K562 (cell line): ENCODE measurements at regions not wholly inside any gene's neighbourhood (a gene's known extent, or its start where the extent isn't known, plus 50 kb on each side); places are given as distances from the start of the nearest gene placed in this dataset.

Source experiments
- ATAC-seq: fragments of 200-7000 bp; cut with Tn5 transposase; 3 replicates; pipeline ENCODE4 v1.9.1; 2020; ENCODE audit warnings: moderate library complexity
- BruUV-seq: library from RNA; stranded (reverse); fragments of 400-500 nt; replicated peaks from 2 replicates; lab custom pipeline; 2021; lab: Mats Ljungman, UMichigan
- CTCF ChIA-PET: fragments of 300-600 bp; formaldehyde crosslinking; extraction: SDS; loops from one replicate; lab custom pipeline; 2021; ENCODE audit warnings: low intra/inter-chr PET ratio; lab: Yijun Ruan, JAX
- POLR2A ChIA-PET: fragments of 300-600, 350-650 bp; sonication (Branson Sonifier 250); formaldehyde crosslinking; extraction: SDS; loops from one replicate; lab custom pipeline; 2021; ENCODE audit warnings: antibody characterized with exemption, inconsistent platforms; lab: Yijun Ruan, JAX
- DNase-seq, 4 experiments: peaks; one replicate each; pipeline versions ENCODE4 v3.0.0 to v3.0.0-alpha.2; 2011 to 2018; ENCODE audit warnings: low spot score in 3 of 4, mixed read lengths in 3 of 4; ENCODE audit errors: extremely low read depth in 1 of 4
- FAIRE-seq: peaks from 2 replicates; lab custom pipeline; 2011; peaks lifted over from hg19 to GRCh38; lab: Jason Lieb, UNC
- H2AFZ ChIP-seq: 2 replicates; pipeline ENCODE4 v1.6.0; 2011; ENCODE audit warnings: low read depth, low read length, control low read depth, inconsistent platforms
- H3K27ac ChIP-seq: fragments of 200-600 bp; 3 replicates; pipeline ENCODE4 v1.8.0; 2011; ENCODE audit warnings: low read depth, mild to moderate bottlenecking, control low read depth, inconsistent platforms, low read length, moderate library complexity, mixed read lengths; ENCODE audit errors: extremely low read depth
- H3K27me3 ChIP-seq, 2 experiments: fragments of 300-600 bp in 1 of 2; 2 replicates in 1 of 2; 3 replicates in 1 of 2; pipeline versions ENCODE4 v1.6.0 to v1.8.0; 2011; ENCODE audit warnings: inconsistent platforms in 2 of 2, low read length in 2 of 2, mild to moderate bottlenecking in 1 of 2, mixed read lengths in 1 of 2, moderate library complexity in 1 of 2; ENCODE audit not compliant: control insufficient read depth in 2 of 2, insufficient read depth in 2 of 2
- H3K36me3 ChIP-seq: fragments of 300-600 bp; 3 replicates; pipeline ENCODE4 v1.8.0; 2011; ENCODE audit warnings: mild to moderate bottlenecking, low read length, inconsistent platforms; ENCODE audit not compliant: control insufficient read depth, insufficient read depth
- H3K4me1 ChIP-seq, 2 experiments: fragments of 200-600 bp in 1 of 2; replicated peaks in 1 of 2; 2 replicates in 1 of 2; 3 replicates in 1 of 2; pipeline versions ENCODE4 v1.5.1 to v1.8.0; 2011; ENCODE audit warnings: inconsistent platforms in 2 of 2, low read length in 2 of 2, mild to moderate bottlenecking in 1 of 2, mixed read lengths in 1 of 2, moderate library complexity in 1 of 2; ENCODE audit not compliant: control insufficient read depth in 2 of 2, insufficient read depth in 2 of 2
- H3K4me2 ChIP-seq: 2 replicates; pipeline ENCODE4 v1.6.1; 2011; ENCODE audit warnings: low read length, control low read depth, inconsistent platforms, mixed read lengths; ENCODE audit not compliant: insufficient read depth
- H3K4me3 ChIP-seq: fragments of 200-600 bp; sonication (generic), shearing (Covaris generic); 2 replicates; pipeline ENCODE4 v1.5.1; 2016; ENCODE audit warnings: control low read depth, inconsistent platforms
- H3K79me2 ChIP-seq: fragments of 200-600 bp; 3 replicates; pipeline ENCODE4 v1.8.0; 2011; ENCODE audit warnings: low read length, inconsistent platforms; ENCODE audit not compliant: control insufficient read depth, insufficient read depth
- H3K9ac ChIP-seq, 2 experiments: 2 replicates each; pipeline versions ENCODE4 v1.6.0 to v1.6.1; 2011; ENCODE audit warnings: low read depth in 2 of 2, low read length in 2 of 2, control low read depth in 1 of 2, inconsistent platforms in 1 of 2, mild to moderate bottlenecking in 1 of 2, mixed read lengths in 1 of 2; ENCODE audit not compliant: insufficient read depth in 1 of 2
- H3K9me1 ChIP-seq: one replicate; pipeline ENCODE4 v1.6.0; 2011; ENCODE audit warnings: inconsistent platforms, mild to moderate bottlenecking, low read length, moderate library complexity; ENCODE audit not compliant: control insufficient read depth, insufficient read depth
- H3K9me3 ChIP-seq: replicated peaks from 2 replicates; pipeline ENCODE4 v1.5.1; 2011; ENCODE audit warnings: low read depth, low read length, inconsistent platforms; ENCODE audit not compliant: control insufficient read depth, insufficient read depth
- H4K20me1 ChIP-seq: replicated peaks from 2 replicates; pipeline ENCODE4 v1.6.1; 2011; ENCODE audit warnings: low read length, inconsistent platforms, mixed read lengths; ENCODE audit not compliant: control insufficient read depth, insufficient read depth
- ARID2 ChIP-seq: fragments of 450-650 bp; IDR thresholded peaks from 2 replicates; pipeline ENCODE4 v1.6.1; 2017; ENCODE audit warnings: antibody characterized with exemption, mild to moderate bottlenecking
- BHLHE40 ChIP-seq: IDR thresholded peaks from 2 replicates; pipeline ENCODE4 v1.6.1; 2011; ENCODE audit warnings: low read length, improper control_type of control experiment
- BMI1 ChIP-seq: fragments of 150-350 bp; IDR thresholded peaks from 2 replicates; pipeline ENCODE4 v1.6.1; 2014; ENCODE audit warnings: low read length
- CCNT2 ChIP-seq: IDR thresholded peaks from 2 replicates; pipeline ENCODE4 v1.6.1; 2011; ENCODE audit warnings: borderline replicate concordance, low read depth, mild to moderate bottlenecking, moderate library complexity, mixed read lengths, low read length; ENCODE audit not compliant: insufficient read length; ENCODE audit errors: extremely low read depth
- CEBPB ChIP-seq: fragments of 450-650 bp; IDR thresholded peaks from 2 replicates; pipeline ENCODE4 v1.6.1; 2016; ENCODE audit warnings: missing genetic modification characterization, missing compliant biosample characterization
- ELF2 ChIP-seq: fragments of 250-450 bp; sonication (Bioruptor Pico); IDR thresholded peaks from 2 replicates; pipeline ENCODE4 v1.5.0; 2021; ENCODE audit warnings: mild to moderate bottlenecking
- EZH2 ChIP-seq: IDR thresholded peaks from 2 replicates; pipeline ENCODE4 v1.6.1; 2012; ENCODE audit warnings: low read depth, mild to moderate bottlenecking, inconsistent platforms, low read length, borderline replicate concordance
- KLF16 ChIP-seq: IDR thresholded peaks from 2 replicates; pipeline ENCODE4 v1.6.1; 2016; ENCODE audit warnings: antibody characterized with exemption
- MEF2D ChIP-seq: conservative IDR thresholded peaks from 2 replicates; pipeline ENCODE4 v1.6.1; 2016; ENCODE audit warnings: low read depth, missing genetic modification characterization, missing compliant biosample characterization
- PHF8 ChIP-seq: fragments of 200-600 bp; sonication (generic); IDR thresholded peaks from 2 replicates; pipeline ENCODE4 v1.6.1; 2012; ENCODE audit warnings: mixed run types, mild to moderate bottlenecking, inconsistent platforms, low read length, moderate library complexity, borderline replicate concordance
- RBM34 ChIP-seq: fragments of 200-400 bp; formaldehyde crosslinking; IDR thresholded peaks from 2 replicates; pipeline ENCODE4 v1.6.1; 2018; ENCODE audit warnings: low read length, borderline replicate concordance; ENCODE audit not compliant: insufficient read depth
- SREBF2 ChIP-seq: sonication (generic); formaldehyde crosslinking; IDR thresholded peaks from 2 replicates; pipeline ENCODE4 v1.4.0; 2020; ENCODE audit warnings: mild to moderate bottlenecking, missing genetic modification reagents
- TARDBP ChIP-seq: fragments of 450-650 bp; IDR thresholded peaks from 2 replicates; pipeline ENCODE4 v1.6.1; 2016
- TEAD1 ChIP-seq, 2 experiments: fragments of 450-650 bp in 1 of 2; sonication (generic) in 1 of 2; formaldehyde crosslinking; IDR thresholded peaks; 2 replicates each; pipeline versions ENCODE4 v1.4.0 to v1.8.0; 2020 to 2022; ENCODE audit warnings: mild to moderate bottlenecking in 2 of 2, missing genetic modification reagents in 1 of 2
- THRAP3 ChIP-seq: fragments of 450-650 bp; IDR thresholded peaks from 2 replicates; pipeline ENCODE4 v1.6.1; 2016; ENCODE audit warnings: mild to moderate bottlenecking, inconsistent platforms, borderline replicate concordance
- XRCC5 ChIP-seq: fragments of 200-400 bp; formaldehyde crosslinking; IDR thresholded peaks from 2 replicates; pipeline ENCODE4 v1.6.1; 2017; ENCODE audit warnings: low read depth, mild to moderate bottlenecking, low read length
- ZNF121 ChIP-seq: sonication (generic); formaldehyde crosslinking; conservative IDR thresholded peaks from 2 replicates; pipeline ENCODE4 v1.8.0; 2022; ENCODE audit warnings: missing genetic modification reagents
- ZNF232 ChIP-seq: sonication (generic); formaldehyde crosslinking; IDR thresholded peaks from 2 replicates; pipeline ENCODE4 v1.8.0; 2022; ENCODE audit warnings: mild to moderate bottlenecking, missing genetic modification reagents
- ZNF586 ChIP-seq: fragments of 450-650 bp; formaldehyde crosslinking; conservative IDR thresholded peaks from 2 replicates; pipeline ENCODE4 v1.4.0; 2020; ENCODE audit warnings: mild to moderate bottlenecking, moderate library complexity
- ZNF644 ChIP-seq: fragments of 200-800 bp; sonication (Bioruptor generic); IDR thresholded peaks from 2 replicates; pipeline ENCODE4 v1.6.1; 2016; ENCODE audit warnings: low read depth, missing genetic modification characterization, missing compliant biosample characterization
- WGBS: fragments of 100-300 bp; shearing (Covaris generic); methylation state at CpG from one replicate; pipeline ENCODE4 v1.1.6; 2016; ENCODE audit warnings: low coverage, mixed read lengths; ENCODE audit not compliant: insufficient coverage; ENCODE audit errors: missing lambda C conversion rate; 5-methylcytosine and 5-hydroxymethylcytosine counted together
- in situ Hi-C: fragments of 300-500 bp; cut with MboI; formaldehyde crosslinking; loops from 4 replicates; pipeline ENCODE4 v1.15.0; 2018; ENCODE audit warnings: inconsistent platforms, mixed read lengths
- intact Hi-C: fragments of 100-400 bp; cut with micrococcal nuclease; formaldehyde crosslinking; loops from 2 replicates; pipeline ENCODE4 v1.14.2; 2022
- TF ChIP-seq, protein P1 (sequence below), 3 experiments: IDR thresholded peaks in 2 of 3; conservative IDR thresholded peaks in 1 of 3; 2 replicates each; pipeline ENCODE4 v1.5.1; 2011 to 2012; ENCODE audit warnings: low read length in 3 of 3, mild to moderate bottlenecking in 3 of 3, control low read depth in 2 of 3, improper control_type of control experiment in 1 of 3, inconsistent platforms in 1 of 3, low read depth in 1 of 3, mixed read lengths in 1 of 3, moderate library complexity in 1 of 3; ENCODE audit not compliant: insufficient read depth in 2 of 3

DNA sequence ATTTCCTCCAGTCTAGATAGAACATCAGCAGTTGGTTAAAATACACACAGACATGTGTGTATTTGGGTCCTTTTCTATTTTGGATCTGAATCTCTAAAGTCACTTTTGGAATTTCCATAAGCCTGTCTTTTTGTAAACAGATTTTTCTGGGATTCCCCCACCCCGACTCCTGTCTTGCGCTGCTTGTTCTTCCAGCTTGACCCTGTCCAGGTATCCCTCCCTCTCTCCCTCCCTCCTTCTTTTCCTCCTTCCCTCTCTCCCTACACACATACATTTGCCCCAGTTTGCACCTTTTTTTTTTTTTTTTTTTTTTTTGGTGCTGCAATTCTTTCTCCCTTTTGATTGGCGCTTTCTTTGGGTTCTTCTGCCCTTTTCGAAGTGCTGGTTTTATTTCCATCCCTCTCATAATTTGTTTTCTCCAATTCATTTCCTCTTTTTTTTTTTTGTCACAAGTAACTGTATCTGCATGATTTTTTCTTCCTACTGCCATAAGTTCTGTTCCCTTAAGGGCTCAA, 114.8 kb upstream of the SERTAD2 start (continued):
- no peak for TF ChIP-seq ZNF121 (CRISPR knock-in tag)
- TF ChIP-seq ZNF232 (CRISPR knock-in tag) = no peak
- TF ChIP-seq ZNF586 (CRISPR knock-in tag) = no peak
- TF ChIP-seq ELF2 = no peak
- TF ChIP-seq, protein P1, sequence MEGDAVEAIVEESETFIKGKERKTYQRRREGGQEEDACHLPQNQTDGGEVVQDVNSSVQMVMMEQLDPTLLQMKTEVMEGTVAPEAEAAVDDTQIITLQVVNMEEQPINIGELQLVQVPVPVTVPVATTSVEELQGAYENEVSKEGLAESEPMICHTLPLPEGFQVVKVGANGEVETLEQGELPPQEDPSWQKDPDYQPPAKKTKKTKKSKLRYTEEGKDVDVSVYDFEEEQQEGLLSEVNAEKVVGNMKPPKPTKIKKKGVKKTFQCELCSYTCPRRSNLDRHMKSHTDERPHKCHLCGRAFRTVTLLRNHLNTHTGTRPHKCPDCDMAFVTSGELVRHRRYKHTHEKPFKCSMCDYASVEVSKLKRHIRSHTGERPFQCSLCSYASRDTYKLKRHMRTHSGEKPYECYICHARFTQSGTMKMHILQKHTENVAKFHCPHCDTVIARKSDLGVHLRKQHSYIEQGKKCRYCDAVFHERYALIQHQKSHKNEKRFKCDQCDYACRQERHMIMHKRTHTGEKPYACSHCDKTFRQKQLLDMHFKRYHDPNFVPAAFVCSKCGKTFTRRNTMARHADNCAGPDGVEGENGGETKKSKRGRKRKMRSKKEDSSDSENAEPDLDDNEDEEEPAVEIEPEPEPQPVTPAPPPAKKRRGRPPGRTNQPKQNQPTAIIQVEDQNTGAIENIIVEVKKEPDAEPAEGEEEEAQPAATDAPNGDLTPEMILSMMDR (IDR thresholded peaks at IDR 0.05 in 2 of 3, conservative IDR thresholded peaks at IDR 0.05 in 1 of 3; ENCODE audit: insufficient read depth in 2 of 3, low read depth in 1 of 3, low read length in 3 of 3) = 0 out of 6 replicates have a peak, but pooled peaks of 1 of the 3 experiments have one; percentile 4
- no peak for TF ChIP-seq PHF8
- no peak for TF ChIP-seq TEAD1 (CRISPR knock-in tag; IDR thresholded peaks at IDR 0.05)

GRCh38 chr2:64769392-64770044, 115.8 kb upstream of the SERTAD2 start:
- H3K27me3 ChIP-seq = no peaks in the 10 kb centered on the region
- no peaks in the 10 kb centered on the region for H4K20me1 ChIP-seq
- DNase-seq (no peak), ATAC-seq (no peak), FAIRE-seq (no peak)
- H2AFZ ChIP-seq = no peak overlapping the region
- intact Hi-C loops (loop anchor here (5.0 kb wide), 1 partner anchor 83 kb away; no protein-coding TSS in a partner anchor), in situ Hi-C loops (no loop called here)
- ChIA-PET CTCF (no interaction called here), POLR2A (interaction anchor here (0.7 to 2.1 kb wide), 8 partner anchors 10 to 126 kb away, joined by 3 to 7 read pairs (median 4); partner anchors contain the start of gene SERTAD2)
- no peak overlapping the region for H3K4me3 ChIP-seq
- 0 out of 2 replicates have a peak overlapping the region, but pooled peaks have one; percentile 13 for H3K4me2 ChIP-seq
- no peaks in the 10 kb centered on the region for H3K9me1 ChIP-seq
- WGBS = 24% methylated on average over 6 of the region's 6 CpGs
- no peak overlapping the region for H3K27ac ChIP-seq
- H3K4me1 ChIP-seq = peaks cover 29 to 46% of the 10 kb centered on the region in 2 experiments
- no peaks in the 10 kb centered on the region for H3K79me2 ChIP-seq
- H3K9ac ChIP-seq = peak overlapping the region in 1 of 2 experiments; percentile 50; a peak in 1 of 4 replicates
- no TSS peak for BruUV-seq
- H3K36me3 ChIP-seq = no peaks in the 10 kb centered on the region
- H3K9me3 ChIP-seq = no peaks in the 10 kb centered on the region
- TF ChIP-seq MEF2D (tag) (no peak), CEBPB (tag) (peak; percentile 53), BHLHE40 (peak; percentile 59; the same call in 1 of the 2 replicates), KLF16 (no peak), RBM34 (no peak), TARDBP (no peak), ZNF644 (0 out of 2 replicates have a peak, but pooled peaks have one; percentile 5), SREBF2 (no peak), ARID2 (no peak), THRAP3 (no peak), EZH2 (no peak), CCNT2 (no peak), BMI1 (no peak), XRCC5 (no peak)
